Hepatic stellate cell (primary cell): ENCODE measurements at regions not wholly inside any gene's neighbourhood (a gene's known extent, or its start where the extent isn't known, plus 50 kb on each side); places are given as distances from the start of the nearest gene placed in this dataset.
A peak's percentile ranks its signal among the peaks of the same experiment; 100 is the strongest.

Experiments
- DNase-seq: peaks from one replicate; pipeline ENCODE4 v3.0.0; 2011; ENCODE audit warnings: low spot score

GRCh38 chr11:69972351-69972802 is 105.7 kb upstream of the ANO1 start:
- no peak for DNase-seq

GRCh38 chr11:69974528-69974927 is 103.6 kb upstream of the ANO1 start:
- DNase-seq: no peak

GRCh38 chr11:69975822-69976221 is 102.3 kb upstream of the ANO1 start:
- no peak for DNase-seq

- no peak for DNase-seq
Observed at GRCh38 chr11:69976794-69977193, 101.3 kb upstream of the ANO1 start.

GRCh38 chr11:69977951-69978350 is 100.2 kb upstream of the ANO1 start:
- DNase-seq: no peak

GRCh38 chr11:69978841-69979614 is 99.1 kb upstream of the ANO1 start:
- DNase-seq: no peak

GRCh38 chr11:69979632-69980031 is 98.5 kb upstream of the ANO1 start:
- no peak for DNase-seq

- DNase-seq: no peak
Observed at GRCh38 chr11:69981119-69981784, 96.9 kb upstream of the ANO1 start.

- no peak for DNase-seq
Observed at GRCh38 chr11:69982690-69983570, 95.2 kb upstream of the ANO1 start.

GRCh38 chr11:69983571-69983877 is 94.6 kb upstream of the ANO1 start:
- no peak for DNase-seq

GRCh38 chr11:69983897-69984438 is 94.1 kb upstream of the ANO1 start:
- DNase-seq: peak; percentile 55

- peak; percentile 58 for DNase-seq
Observed at GRCh38 chr11:69984457-69985261, 93.5 kb upstream of the ANO1 start.

- no peak for DNase-seq
Observed at GRCh38 chr11:69985331-69985640, 92.8 kb upstream of the ANO1 start.

GRCh38 chr11:69985641-69986439 is 92.3 kb upstream of the ANO1 start:
- DNase-seq: no peak

- peak; percentile 55 for DNase-seq
Observed at GRCh38 chr11:69986440-69986787, 91.7 kb upstream of the ANO1 start.

GRCh38 chr11:69986830-69987229 is 91.3 kb upstream of the ANO1 start:
- DNase-seq: peak; percentile 51

- no peak for DNase-seq
Observed at GRCh38 chr11:69992026-69992425, 86.1 kb upstream of the ANO1 start.

- no peak for DNase-seq
Observed at GRCh38 chr11:69992943-69993694, 85.0 kb upstream of the ANO1 start.

GRCh38 chr11:69994810-69995209 is 83.3 kb upstream of the ANO1 start:
- DNase-seq: no peak

GRCh38 chr11:69995697-69996096 is 82.4 kb upstream of the ANO1 start:
- DNase-seq: no peak
